ENCODE measurements at regions not wholly inside any gene's neighbourhood (a gene's known extent, or its start where the extent isn't known, plus 50 kb on each side); places are given as distances from the start of the nearest gene placed in this dataset.

GRCh38 chr13:104567114-104567513 lies 1500.9 kb upstream of the SLC10A2 start:
- no peaks in the 10 kb centered on the region for H3K27me3 ChIP-seq
- H3K27ac ChIP-seq = no peak overlapping the region
- no peaks in the 10 kb centered on the region for H3K4me1 ChIP-seq (ENCODE audit: low read depth)
- no peak for TF ChIP-seq CTCF (IDR thresholded peaks at IDR 0.05; ENCODE audit: low read depth, low read length)
- H3K4me3 ChIP-seq = no peak overlapping the region
- no peaks in the 10 kb centered on the region for H3K9me3 ChIP-seq (ENCODE audit: low read depth)
- no peaks in the 10 kb centered on the region for H3K36me3 ChIP-seq
- no peak for DNase-seq (ENCODE audit: low read depth in 1 of 2, low spot score in 1 of 2)

- TF ChIP-seq CTCF (IDR thresholded peaks at IDR 0.05; ENCODE audit: low read depth, low read length) = no peak
- Histone ChIP-seq H3K4me3 (no peak overlapping the region), H3K27ac (no peak overlapping the region), H3K36me3 (no peaks in the 10 kb centered on the region), H3K4me1 (ENCODE audit: low read depth) (no peaks in the 10 kb centered on the region), H3K27me3 (no peaks in the 10 kb centered on the region), H3K9me3 (ENCODE audit: low read depth) (no peaks in the 10 kb centered on the region)
- DNase-seq (ENCODE audit: low read depth in 1 of 2, low spot score in 1 of 2) = no peak
Observed at GRCh38 chr13:104565888-104566287, 1499.7 kb upstream of the SLC10A2 start.

- Histone ChIP-seq H3K36me3 (no peaks in the 10 kb centered on the region), H3K4me3 (no peak overlapping the region), H3K27me3 (no peaks in the 10 kb centered on the region), H3K9me3 (ENCODE audit: low read depth) (no peaks in the 10 kb centered on the region), H3K27ac (no peak overlapping the region), H3K4me1 (ENCODE audit: low read depth) (no peaks in the 10 kb centered on the region)
- DNase-seq (ENCODE audit: low read depth in 1 of 2, low spot score in 1 of 2) = no peak
- no peak for TF ChIP-seq CTCF (IDR thresholded peaks at IDR 0.05; ENCODE audit: low read depth, low read length)
Observed at GRCh38 chr13:104553896-104554295, 1487.7 kb upstream of the SLC10A2 start.

- DNase-seq (ENCODE audit: low read depth in 1 of 2, low spot score in 1 of 2) = peak in 1 of 2 donors; percentile 55
- Histone ChIP-seq H3K9me3 (ENCODE audit: low read depth) (no peaks in the 10 kb centered on the region), H3K4me1 (ENCODE audit: low read depth) (no peaks in the 10 kb centered on the region), H3K36me3 (no peaks in the 10 kb centered on the region), H3K27me3 (no peaks in the 10 kb centered on the region), H3K27ac (no peak overlapping the region), H3K4me3 (no peak overlapping the region)
- no peak for TF ChIP-seq CTCF (IDR thresholded peaks at IDR 0.05; ENCODE audit: low read depth, low read length)
Observed at GRCh38 chr13:104553186-104553585, 1487.0 kb upstream of the SLC10A2 start.

- H3K9me3 ChIP-seq (ENCODE audit: low read depth) = no peaks in the 10 kb centered on the region
- no peak overlapping the region for H3K27ac ChIP-seq
- no peaks in the 10 kb centered on the region for H3K36me3 ChIP-seq
- no peak for TF ChIP-seq CTCF (IDR thresholded peaks at IDR 0.05; ENCODE audit: low read depth, low read length)
- DNase-seq (ENCODE audit: low read depth in 1 of 2, low spot score in 1 of 2) = no peak
- H3K27me3 ChIP-seq = no peaks in the 10 kb centered on the region
- H3K4me1 ChIP-seq (ENCODE audit: low read depth) = no peaks in the 10 kb centered on the region
- H3K4me3 ChIP-seq = no peak overlapping the region
Observed at GRCh38 chr13:104534847-104535246, 1468.6 kb upstream of the SLC10A2 start.

GRCh38 chr13:104532132-104532531 lies 1465.9 kb upstream of the SLC10A2 start:
- no peaks in the 10 kb centered on the region for H3K36me3 ChIP-seq
- no peaks in the 10 kb centered on the region for H3K4me1 ChIP-seq (ENCODE audit: low read depth)
- no peak overlapping the region for H3K4me3 ChIP-seq
- H3K27ac ChIP-seq = no peak overlapping the region
- TF ChIP-seq CTCF (IDR thresholded peaks at IDR 0.05; ENCODE audit: low read depth, low read length) = no peak
- H3K27me3 ChIP-seq = no peaks in the 10 kb centered on the region
- no peak for DNase-seq (ENCODE audit: low read depth in 1 of 2, low spot score in 1 of 2)
- no peaks in the 10 kb centered on the region for H3K9me3 ChIP-seq (ENCODE audit: low read depth)

All from cardiac muscle cell (in vitro differentiated cells and primary cell).